Erythroblast (primary cell): ENCODE measurements at regions not wholly inside any gene's neighbourhood (a gene's known extent, or its start where the extent isn't known, plus 50 kb on each side); places are given as distances from the start of the nearest gene placed in this dataset.

Source experiments
- GATA1 ChIP-seq: IDR thresholded peaks from 2 replicates; pipeline ENCODE4 v1.6.1; 2011; ENCODE audit warnings: low read depth, mild to moderate bottlenecking, control low read depth, low read length, moderate library complexity
- POLR2A ChIP-seq: IDR thresholded peaks from 2 replicates; pipeline ENCODE4 v1.6.1; 2011; ENCODE audit warnings: mild to moderate bottlenecking, low read length

GRCh38 chr3:18283680-18284079 lies 141.5 kb downstream of the SATB1 start:
- TF ChIP-seq POLR2A, result no peak
- no peak for TF ChIP-seq GATA1
